K562 (cell line): ENCODE measurements at regions not wholly inside any gene's neighbourhood (a gene's known extent, or its start where the extent isn't known, plus 50 kb on each side); places are given as distances from the start of the nearest gene placed in this dataset.

Experiments used
- ATAC-seq: fragments of 200-7000 bp; cut with Tn5 transposase; 3 replicates; pipeline ENCODE4 v1.9.1; 2020; ENCODE audit warnings: moderate library complexity
- BruUV-seq: library from RNA; stranded (reverse); fragments of 400-500 nt; replicated peaks from 2 replicates; lab custom pipeline; 2021; lab: Mats Ljungman, UMichigan
- CTCF ChIA-PET: fragments of 300-600 bp; formaldehyde crosslinking; extraction: SDS; loops from one replicate; lab custom pipeline; 2021; ENCODE audit warnings: low intra/inter-chr PET ratio; lab: Yijun Ruan, JAX
- POLR2A ChIA-PET: fragments of 300-600, 350-650 bp; sonication (Branson Sonifier 250); formaldehyde crosslinking; extraction: SDS; loops from one replicate; lab custom pipeline; 2021; ENCODE audit warnings: antibody characterized with exemption, inconsistent platforms; lab: Yijun Ruan, JAX
- DNase-seq, 4 experiments: peaks; one replicate each; pipeline versions ENCODE4 v3.0.0 to v3.0.0-alpha.2; 2011 to 2018; ENCODE audit warnings: low spot score in 3 of 4, mixed read lengths in 3 of 4; ENCODE audit errors: extremely low read depth in 1 of 4
- FAIRE-seq: peaks from 2 replicates; lab custom pipeline; 2011; peaks lifted over from hg19 to GRCh38; lab: Jason Lieb, UNC
- H2AFZ ChIP-seq: 2 replicates; pipeline ENCODE4 v1.6.0; 2011; ENCODE audit warnings: low read depth, low read length, control low read depth, inconsistent platforms
- H3K27ac ChIP-seq: fragments of 200-600 bp; 3 replicates; pipeline ENCODE4 v1.8.0; 2011; ENCODE audit warnings: low read depth, mild to moderate bottlenecking, control low read depth, inconsistent platforms, low read length, moderate library complexity, mixed read lengths; ENCODE audit errors: extremely low read depth
- H3K27me3 ChIP-seq, 2 experiments: fragments of 300-600 bp in 1 of 2; 2 replicates in 1 of 2; 3 replicates in 1 of 2; pipeline versions ENCODE4 v1.6.0 to v1.8.0; 2011; ENCODE audit warnings: inconsistent platforms in 2 of 2, low read length in 2 of 2, mild to moderate bottlenecking in 1 of 2, mixed read lengths in 1 of 2, moderate library complexity in 1 of 2; ENCODE audit not compliant: control insufficient read depth in 2 of 2, insufficient read depth in 2 of 2
- H3K36me3 ChIP-seq: fragments of 300-600 bp; 3 replicates; pipeline ENCODE4 v1.8.0; 2011; ENCODE audit warnings: mild to moderate bottlenecking, low read length, inconsistent platforms; ENCODE audit not compliant: control insufficient read depth, insufficient read depth
- H3K4me1 ChIP-seq, 2 experiments: fragments of 200-600 bp in 1 of 2; replicated peaks in 1 of 2; 2 replicates in 1 of 2; 3 replicates in 1 of 2; pipeline versions ENCODE4 v1.5.1 to v1.8.0; 2011; ENCODE audit warnings: inconsistent platforms in 2 of 2, low read length in 2 of 2, mild to moderate bottlenecking in 1 of 2, mixed read lengths in 1 of 2, moderate library complexity in 1 of 2; ENCODE audit not compliant: control insufficient read depth in 2 of 2, insufficient read depth in 2 of 2
- H3K4me2 ChIP-seq: 2 replicates; pipeline ENCODE4 v1.6.1; 2011; ENCODE audit warnings: low read length, control low read depth, inconsistent platforms, mixed read lengths; ENCODE audit not compliant: insufficient read depth
- H3K4me3 ChIP-seq: fragments of 200-600 bp; sonication (generic), shearing (Covaris generic); 2 replicates; pipeline ENCODE4 v1.5.1; 2016; ENCODE audit warnings: control low read depth, inconsistent platforms
- H3K79me2 ChIP-seq: fragments of 200-600 bp; 3 replicates; pipeline ENCODE4 v1.8.0; 2011; ENCODE audit warnings: low read length, inconsistent platforms; ENCODE audit not compliant: control insufficient read depth, insufficient read depth
- H3K9ac ChIP-seq, 2 experiments: 2 replicates each; pipeline versions ENCODE4 v1.6.0 to v1.6.1; 2011; ENCODE audit warnings: low read depth in 2 of 2, low read length in 2 of 2, control low read depth in 1 of 2, inconsistent platforms in 1 of 2, mild to moderate bottlenecking in 1 of 2, mixed read lengths in 1 of 2; ENCODE audit not compliant: insufficient read depth in 1 of 2
- H3K9me1 ChIP-seq: one replicate; pipeline ENCODE4 v1.6.0; 2011; ENCODE audit warnings: inconsistent platforms, mild to moderate bottlenecking, low read length, moderate library complexity; ENCODE audit not compliant: control insufficient read depth, insufficient read depth
- H3K9me3 ChIP-seq: replicated peaks from 2 replicates; pipeline ENCODE4 v1.5.1; 2011; ENCODE audit warnings: low read depth, low read length, inconsistent platforms; ENCODE audit not compliant: control insufficient read depth, insufficient read depth
- H4K20me1 ChIP-seq: replicated peaks from 2 replicates; pipeline ENCODE4 v1.6.1; 2011; ENCODE audit warnings: low read length, inconsistent platforms, mixed read lengths; ENCODE audit not compliant: control insufficient read depth, insufficient read depth
- ARHGAP35 ChIP-seq: fragments of 450-650 bp; IDR thresholded peaks from 2 replicates; pipeline ENCODE4 v1.6.1; 2018; ENCODE audit not compliant: partially characterized antibody
- BCL6 ChIP-seq: fragments of 250-450 bp; sonication (Bioruptor Pico); IDR thresholded peaks from 2 replicates; pipeline ENCODE4 v1.4.0; 2020
- CBFA2T3 ChIP-seq: fragments of 450-650 bp; IDR thresholded peaks from 2 replicates; pipeline ENCODE4 v1.6.1; 2017
- CBFB ChIP-seq: sonication (generic); formaldehyde crosslinking; IDR thresholded peaks from 2 replicates; pipeline ENCODE4 v1.4.0; 2020; ENCODE audit warnings: mild to moderate bottlenecking, missing genetic modification reagents
- DIDO1 ChIP-seq: fragments of 450-650 bp; IDR thresholded peaks from 2 replicates; pipeline ENCODE4 v1.6.1; 2016; ENCODE audit warnings: low read depth, missing biosample characterization, missing genetic modification characterization
- ERF ChIP-seq: fragments of 450-650 bp; formaldehyde crosslinking; IDR thresholded peaks from 2 replicates; pipeline ENCODE4 v1.4.0; 2020; ENCODE audit warnings: mild to moderate bottlenecking, mixed read lengths
- GATAD2A ChIP-seq: fragments of 450-650 bp; IDR thresholded peaks from 2 replicates; pipeline ENCODE4 v1.6.1; 2017
- KHSRP ChIP-seq: fragments of 450-650 bp; IDR thresholded peaks from 2 replicates; pipeline ENCODE4 v1.6.1; 2017
- SAP30 ChIP-seq: fragments of 200-600 bp; sonication (generic); IDR thresholded peaks from 2 replicates; pipeline ENCODE4 v1.6.1; 2012; ENCODE audit warnings: borderline replicate concordance, low read depth, mild to moderate bottlenecking, moderate library complexity, low read length, control low read depth, inconsistent platforms; ENCODE audit not compliant: insufficient read depth, poor library complexity, severe bottlenecking
- SETDB1 ChIP-seq: IDR thresholded peaks from one replicate; pipeline ENCODE4 v1.6.1; 2012; ENCODE audit warnings: low read length, control low read depth, inconsistent platforms
- SREBF1 ChIP-seq: fragments of 150-350 bp; IDR thresholded peaks from 2 replicates; pipeline ENCODE4 v1.6.1; 2014; ENCODE audit warnings: antibody characterized with exemption, low read depth, low read length, borderline replicate concordance
- TSC22D4 ChIP-seq: fragments of 450-650 bp; IDR thresholded peaks from 2 replicates; pipeline ENCODE4 v1.6.1; 2016; ENCODE audit warnings: missing genetic modification characterization, missing biosample characterization, control low read depth
- ZBTB26 ChIP-seq: fragments of 450-650 bp; formaldehyde crosslinking; IDR thresholded peaks from 2 replicates; pipeline ENCODE4 v1.4.0; 2022; ENCODE audit warnings: missing genetic modification characterization
- ZNF212 ChIP-seq: fragments of 450-650 bp; formaldehyde crosslinking; IDR thresholded peaks from 2 replicates; pipeline ENCODE4 v1.4.0; 2020; ENCODE audit warnings: mild to moderate bottlenecking
- ZNF24 ChIP-seq: fragments of 450-650 bp; IDR thresholded peaks from 2 replicates; pipeline ENCODE4 v1.6.1; 2016
- WGBS: fragments of 100-300 bp; shearing (Covaris generic); methylation state at CpG from one replicate; pipeline ENCODE4 v1.1.6; 2016; ENCODE audit warnings: low coverage, mixed read lengths; ENCODE audit not compliant: insufficient coverage; ENCODE audit errors: missing lambda C conversion rate; 5-methylcytosine and 5-hydroxymethylcytosine counted together
- in situ Hi-C: fragments of 300-500 bp; cut with MboI; formaldehyde crosslinking; loops from 4 replicates; pipeline ENCODE4 v1.15.0; 2018; ENCODE audit warnings: inconsistent platforms, mixed read lengths
- intact Hi-C: fragments of 100-400 bp; cut with micrococcal nuclease; formaldehyde crosslinking; loops from 2 replicates; pipeline ENCODE4 v1.14.2; 2022
- TF ChIP-seq, protein P1 (sequence below): sonication (generic); formaldehyde crosslinking; IDR thresholded peaks from 2 replicates; pipeline ENCODE4 v1.8.0; 2022; ENCODE audit warnings: missing genetic modification reagents, mild to moderate bottlenecking, borderline replicate concordance

DNA sequence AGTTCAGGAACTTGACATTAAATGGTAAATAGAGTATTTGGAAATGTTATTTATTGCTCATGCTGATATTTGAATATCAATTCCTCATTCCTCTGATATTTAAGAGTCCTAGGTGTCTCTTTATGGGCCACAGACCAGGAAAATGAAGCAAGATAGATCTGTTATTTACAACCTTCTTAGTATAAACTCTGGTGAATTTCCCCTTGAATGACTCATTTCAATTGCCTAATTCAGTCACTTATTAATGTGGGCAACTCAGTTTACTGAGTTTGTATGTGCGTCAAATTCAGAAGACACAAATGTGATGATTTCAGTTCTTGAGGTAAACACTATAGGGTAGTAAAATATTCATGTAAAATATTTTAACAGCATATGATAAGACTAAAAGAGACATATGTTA, 1404.4 kb upstream of the PRMT6 start:
- Histone ChIP-seq H3K9me1 (no peaks in the 10 kb centered on the region), H3K27ac (no peak overlapping the region), H3K36me3 (no peaks in the 10 kb centered on the region), H3K79me2 (no peaks in the 10 kb centered on the region), H3K27me3 (no peaks in the 10 kb centered on the region), H3K4me2 (no peak overlapping the region), H4K20me1 (no peaks in the 10 kb centered on the region), H3K9me3 (no peaks in the 10 kb centered on the region), H2AFZ (no peak overlapping the region), H3K9ac (no peak overlapping the region), H3K4me3 (no peak overlapping the region), H3K4me1 (no peaks in the 10 kb centered on the region)
- CTCF ChIA-PET, result no interaction called here
- 0% methylated on average over 1 of the region's 1 CpG for WGBS
- intact Hi-C loops (no loop called here), in situ Hi-C loops (no loop called here)
- DNase-seq (no peak), FAIRE-seq (no peak), ATAC-seq (no peak)
- BruUV-seq, result no TSS peak
- TF ChIP-seq SETDB1, result no peak
- no peak for TF ChIP-seq SAP30
- no peak for TF ChIP-seq ZNF212 (CRISPR knock-in tag)
- no peak for TF ChIP-seq ZBTB26 (CRISPR knock-in tag)
- POLR2A ChIA-PET, result no interaction called here

DNA sequence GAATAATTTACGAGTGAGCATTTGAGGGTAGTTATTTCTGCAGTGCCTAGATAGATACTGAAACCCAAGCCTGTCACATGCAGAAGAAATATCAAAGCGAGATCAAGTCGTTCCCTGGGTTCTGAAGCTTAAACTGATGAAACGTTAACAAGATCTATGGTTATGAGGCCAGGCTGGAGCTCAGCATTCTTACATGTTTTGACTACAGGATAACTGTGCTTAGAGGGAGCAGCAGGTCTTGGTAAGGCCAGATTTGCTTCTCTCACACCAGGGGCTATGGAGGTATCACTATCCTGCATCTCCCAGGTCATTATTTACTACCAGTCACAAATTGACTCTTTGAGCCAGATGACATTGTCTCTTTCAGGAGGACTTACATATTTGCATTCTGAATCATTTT, 1401.4 kb upstream of the PRMT6 start:
- no TSS peak for BruUV-seq
- no peak overlapping the region for H3K27ac ChIP-seq
- TF ChIP-seq ARHGAP35 (no peak), CBFA2T3 (no peak), DIDO1 (tag) (no peak), SAP30 (no peak), CBFB (no peak), KHSRP (no peak), BCL6 (CRISPR knock-in tag) (no peak), ZNF24 (no peak), SREBF1 (no peak), ERF (CRISPR knock-in tag) (no peak), TSC22D4 (tag) (no peak), GATAD2A (no peak)
- TF ChIP-seq, protein P1, sequence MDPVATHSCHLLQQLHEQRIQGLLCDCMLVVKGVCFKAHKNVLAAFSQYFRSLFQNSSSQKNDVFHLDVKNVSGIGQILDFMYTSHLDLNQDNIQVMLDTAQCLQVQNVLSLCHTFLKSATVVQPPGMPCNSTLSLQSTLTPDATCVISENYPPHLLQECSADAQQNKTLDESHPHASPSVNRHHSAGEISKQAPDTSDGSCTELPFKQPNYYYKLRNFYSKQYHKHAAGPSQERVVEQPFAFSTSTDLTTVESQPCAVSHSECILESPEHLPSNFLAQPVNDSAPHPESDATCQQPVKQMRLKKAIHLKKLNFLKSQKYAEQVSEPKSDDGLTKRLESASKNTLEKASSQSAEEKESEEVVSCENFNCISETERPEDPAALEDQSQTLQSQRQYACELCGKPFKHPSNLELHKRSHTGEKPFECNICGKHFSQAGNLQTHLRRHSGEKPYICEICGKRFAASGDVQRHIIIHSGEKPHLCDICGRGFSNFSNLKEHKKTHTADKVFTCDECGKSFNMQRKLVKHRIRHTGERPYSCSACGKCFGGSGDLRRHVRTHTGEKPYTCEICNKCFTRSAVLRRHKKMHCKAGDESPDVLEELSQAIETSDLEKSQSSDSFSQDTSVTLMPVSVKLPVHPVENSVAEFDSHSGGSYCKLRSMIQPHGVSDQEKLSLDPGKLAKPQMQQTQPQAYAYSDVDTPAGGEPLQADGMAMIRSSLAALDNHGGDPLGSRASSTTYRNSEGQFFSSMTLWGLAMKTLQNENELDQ, result no peak

More for the DNA sequence above, 1401.4 kb upstream of the PRMT6 start:
- in situ Hi-C loops (no loop called here), intact Hi-C loops (no loop called here)
- POLR2A ChIA-PET, result no interaction called here
- FAIRE-seq (no peak), ATAC-seq (no peak), DNase-seq (no peak)
- CTCF ChIA-PET, result no interaction called here
- H2AFZ ChIP-seq, result no peak overlapping the region
- H3K4me3 ChIP-seq, result no peak overlapping the region
- H3K4me1 ChIP-seq, result no peaks in the 10 kb centered on the region
- H4K20me1 ChIP-seq, result no peaks in the 10 kb centered on the region
- no peaks in the 10 kb centered on the region for H3K9me3 ChIP-seq
- no peaks in the 10 kb centered on the region for H3K36me3 ChIP-seq
- 2% methylated on average over 4 of the region's 4 CpGs for WGBS
- no peaks in the 10 kb centered on the region for H3K27me3 ChIP-seq
- H3K9me1 ChIP-seq, result no peaks in the 10 kb centered on the region
- no peaks in the 10 kb centered on the region for H3K79me2 ChIP-seq
- H3K9ac ChIP-seq, result no peak overlapping the region
- no peak overlapping the region for H3K4me2 ChIP-seq
